Endothelial cell (in vitro differentiated cells): ENCODE measurements at regions not wholly inside any gene's neighbourhood (a gene's known extent, or its start where the extent isn't known, plus 50 kb on each side); places are given as distances from the start of the nearest gene placed in this dataset.
A peak's percentile ranks its signal among the peaks of the same experiment; 100 is the strongest.

Experiments used
- DNase-seq: peaks from one replicate; pipeline ENCODE4 v3.0.0; 2021; ENCODE audit warnings: low spot score
- H3K27ac Mint-ChIP-seq: one replicate; pipeline ENCODE4 v1.8.0; 2021; ENCODE audit warnings: mixed read lengths, inconsistent platforms; ENCODE audit not compliant: unreplicated experiment
- H3K27me3 Mint-ChIP-seq: one replicate; pipeline ENCODE4 v1.8.0; 2021; ENCODE audit warnings: mild to moderate bottlenecking, moderate library complexity, mixed read lengths, inconsistent platforms; ENCODE audit not compliant: unreplicated experiment
- H3K36me3 Mint-ChIP-seq: one replicate; pipeline ENCODE4 v1.8.0; 2021; ENCODE audit warnings: mild to moderate bottlenecking, low read depth, mixed read lengths, inconsistent platforms; ENCODE audit not compliant: unreplicated experiment
- H3K4me1 Mint-ChIP-seq: one replicate; pipeline ENCODE4 v1.8.0; 2021; ENCODE audit warnings: mild to moderate bottlenecking, mixed read lengths, inconsistent platforms; ENCODE audit not compliant: unreplicated experiment
- H3K4me3 Mint-ChIP-seq: one replicate; pipeline ENCODE4 v1.8.0; 2021; ENCODE audit warnings: mild to moderate bottlenecking, mixed read lengths, inconsistent platforms; ENCODE audit not compliant: unreplicated experiment
- H3K9me3 Mint-ChIP-seq: one replicate; pipeline ENCODE4 v1.8.0; 2021; ENCODE audit warnings: mixed read lengths, inconsistent platforms; ENCODE audit not compliant: unreplicated experiment
- TF ChIP-seq, protein P1 (sequence below): fragments of 200-600 bp; sonication (generic); IDR thresholded peaks from one replicate; pipeline ENCODE4 v1.5.0; 2021; ENCODE audit warnings: antibody characterized with exemption; ENCODE audit not compliant: unreplicated experiment

DNA sequence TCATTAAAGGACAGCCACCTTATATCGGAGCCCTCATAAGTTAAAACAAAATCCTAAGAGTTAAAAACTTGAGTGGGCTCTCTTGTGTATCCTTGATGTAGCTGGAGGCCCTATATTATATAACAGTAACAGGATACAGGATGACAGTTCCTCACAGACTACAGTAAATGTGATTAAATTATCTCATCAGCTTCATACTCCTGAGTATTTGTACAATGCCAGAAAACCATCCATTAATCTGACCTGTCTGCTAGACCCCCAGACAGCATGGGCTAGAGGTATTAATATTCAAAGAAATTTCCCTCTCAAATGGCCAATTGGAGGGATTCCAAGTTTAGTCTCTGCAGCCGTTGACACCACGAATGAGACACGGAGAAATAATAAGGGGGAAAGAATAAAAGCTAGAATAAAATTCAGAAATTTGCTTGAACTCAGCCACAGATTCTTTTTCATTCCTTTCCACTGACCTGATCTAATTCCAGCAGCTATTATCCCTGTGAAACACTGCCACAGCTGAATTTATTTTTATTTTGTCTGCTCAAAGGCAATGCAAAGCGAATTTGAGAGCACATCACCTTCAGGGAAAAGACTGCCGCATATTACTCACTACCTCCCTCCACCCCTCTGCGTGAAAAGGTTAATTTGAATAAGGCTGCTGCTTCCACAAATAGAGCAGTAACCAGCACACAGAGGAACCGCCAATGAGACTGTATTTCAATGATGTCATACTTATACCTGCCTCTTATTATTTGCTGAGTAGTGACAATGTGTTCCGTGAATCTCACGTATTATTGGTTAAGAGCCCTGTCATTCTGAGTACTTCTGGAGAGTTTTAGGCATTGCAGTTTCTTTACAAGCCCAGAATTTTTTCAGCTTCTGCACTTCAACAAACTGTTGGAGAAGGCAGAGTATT is 155.9 kb upstream of the KLF12 start:
- Mint-ChIP-seq H3K4me3 (no peak overlapping the region), H3K4me1 (peaks cover 14% of the 10 kb centered on the region), H3K9me3 (no peaks in the 10 kb centered on the region), H3K27me3 (peaks cover 5% of the 10 kb centered on the region), H3K27ac (no peak overlapping the region), H3K36me3 (no peaks in the 10 kb centered on the region)
- TF ChIP-seq, protein P1, sequence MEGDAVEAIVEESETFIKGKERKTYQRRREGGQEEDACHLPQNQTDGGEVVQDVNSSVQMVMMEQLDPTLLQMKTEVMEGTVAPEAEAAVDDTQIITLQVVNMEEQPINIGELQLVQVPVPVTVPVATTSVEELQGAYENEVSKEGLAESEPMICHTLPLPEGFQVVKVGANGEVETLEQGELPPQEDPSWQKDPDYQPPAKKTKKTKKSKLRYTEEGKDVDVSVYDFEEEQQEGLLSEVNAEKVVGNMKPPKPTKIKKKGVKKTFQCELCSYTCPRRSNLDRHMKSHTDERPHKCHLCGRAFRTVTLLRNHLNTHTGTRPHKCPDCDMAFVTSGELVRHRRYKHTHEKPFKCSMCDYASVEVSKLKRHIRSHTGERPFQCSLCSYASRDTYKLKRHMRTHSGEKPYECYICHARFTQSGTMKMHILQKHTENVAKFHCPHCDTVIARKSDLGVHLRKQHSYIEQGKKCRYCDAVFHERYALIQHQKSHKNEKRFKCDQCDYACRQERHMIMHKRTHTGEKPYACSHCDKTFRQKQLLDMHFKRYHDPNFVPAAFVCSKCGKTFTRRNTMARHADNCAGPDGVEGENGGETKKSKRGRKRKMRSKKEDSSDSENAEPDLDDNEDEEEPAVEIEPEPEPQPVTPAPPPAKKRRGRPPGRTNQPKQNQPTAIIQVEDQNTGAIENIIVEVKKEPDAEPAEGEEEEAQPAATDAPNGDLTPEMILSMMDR: no peak
- DNase-seq: no peak

DNA sequence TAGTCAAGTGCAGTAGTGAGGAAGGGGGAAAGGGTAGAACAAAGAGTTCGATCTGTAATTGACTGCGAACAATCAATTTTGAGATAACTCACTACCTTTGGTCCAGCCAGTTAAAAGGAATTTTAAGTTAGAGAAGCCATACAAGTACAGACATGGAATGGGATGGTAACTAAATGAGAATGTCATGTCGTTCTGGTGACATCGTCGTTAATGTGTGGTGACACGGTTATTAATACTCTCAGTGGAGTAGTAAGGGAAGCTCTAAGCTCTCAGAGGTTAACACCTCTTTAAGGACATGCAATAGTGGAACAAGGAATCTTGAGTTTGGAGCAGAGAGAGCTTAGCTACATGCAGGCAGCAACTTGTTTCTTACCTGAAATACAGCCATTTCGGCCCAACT is 154.9 kb upstream of the KLF12 start:
- no peak overlapping the region for H3K27ac Mint-ChIP-seq
- H3K4me3 Mint-ChIP-seq: no peak overlapping the region
- H3K4me1 Mint-ChIP-seq: peaks cover 14% of the 10 kb centered on the region
- no peaks in the 10 kb centered on the region for H3K9me3 Mint-ChIP-seq
- TF ChIP-seq, protein P1: no peak
- H3K36me3 Mint-ChIP-seq: no peaks in the 10 kb centered on the region
- H3K27me3 Mint-ChIP-seq: peaks cover 5% of the 10 kb centered on the region
- no peak for DNase-seq

DNA sequence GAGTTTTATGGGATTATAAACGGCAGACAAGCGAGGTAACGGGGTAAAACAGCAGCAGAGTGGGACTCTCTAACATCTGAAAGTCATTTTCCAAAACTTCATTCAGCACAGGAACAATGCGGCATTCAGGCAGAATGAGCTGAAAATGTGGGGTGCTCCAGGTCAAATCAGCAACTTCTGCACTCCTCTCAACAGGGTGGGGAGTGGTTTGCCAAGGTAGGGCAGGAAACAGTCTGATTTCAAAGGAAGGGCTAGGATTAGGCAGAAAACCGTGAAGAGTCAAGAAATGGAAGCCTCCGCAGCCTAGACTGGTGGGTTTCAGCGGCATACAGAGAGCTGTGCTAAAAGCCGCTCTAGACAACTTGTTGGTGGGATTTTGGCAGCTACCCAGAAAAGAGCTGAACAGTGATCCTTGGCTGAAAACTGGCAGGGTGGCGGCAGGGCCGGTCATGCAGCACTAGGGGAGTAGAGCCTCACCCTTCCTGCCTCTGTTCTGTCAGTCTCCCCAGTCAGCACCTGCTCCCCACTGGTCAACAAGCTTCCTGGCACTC is 154.2 kb upstream of the KLF12 start:
- H3K9me3 Mint-ChIP-seq: no peaks in the 10 kb centered on the region
- no peaks in the 10 kb centered on the region for H3K36me3 Mint-ChIP-seq
- H3K4me3 Mint-ChIP-seq: no peak overlapping the region
- TF ChIP-seq, protein P1: no peak
- DNase-seq: peak; percentile 12
- H3K27me3 Mint-ChIP-seq: peaks cover 5% of the 10 kb centered on the region
- H3K27ac Mint-ChIP-seq: peak overlapping the region; percentile 92
- H3K4me1 Mint-ChIP-seq: peaks cover 14% of the 10 kb centered on the region

DNA sequence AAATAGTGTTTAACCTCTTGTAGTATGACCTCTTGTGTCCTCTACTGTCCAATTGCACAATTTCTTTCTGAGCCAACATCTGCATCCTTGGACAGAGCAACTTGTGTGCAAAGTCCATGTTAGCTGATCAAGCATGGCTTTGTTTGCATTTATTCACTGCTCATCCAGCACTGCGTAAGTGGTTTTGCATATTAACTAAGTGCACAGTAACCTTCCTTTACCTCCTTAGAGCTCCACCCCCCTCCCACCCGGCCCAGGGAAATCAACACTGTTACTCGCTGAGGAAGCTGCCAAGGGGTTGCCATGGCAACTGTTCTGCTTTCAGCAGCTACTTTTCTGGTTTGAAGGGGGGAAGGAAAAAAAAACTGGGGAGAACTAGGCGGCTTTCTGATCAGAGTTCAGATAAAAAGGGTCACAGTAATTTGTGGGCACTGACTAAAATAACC is 153.5 kb upstream of the KLF12 start:
- peaks cover 14% of the 10 kb centered on the region for H3K4me1 Mint-ChIP-seq
- no peaks in the 10 kb centered on the region for H3K36me3 Mint-ChIP-seq
- peak overlapping the region; percentile 92 for H3K27ac Mint-ChIP-seq
- TF ChIP-seq, protein P1: no peak
- DNase-seq: peak; percentile 53
- H3K4me3 Mint-ChIP-seq: no peak overlapping the region
- peaks cover 5% of the 10 kb centered on the region for H3K27me3 Mint-ChIP-seq
- H3K9me3 Mint-ChIP-seq: no peaks in the 10 kb centered on the region
